Germinal center (tissue), 1 donor: ENCODE measurements at regions not wholly inside any gene's neighbourhood (a gene's known extent, or its start where the extent isn't known, plus 50 kb on each side); places are given as distances from the start of the nearest gene placed in this dataset.
A peak's percentile ranks its signal among the peaks of the same experiment; 100 is the strongest.

Experiments
- DNase-seq: peaks from one replicate; pipeline ENCODE4 v3.0.0; 2012; ENCODE audit warnings: mixed read lengths, low spot score

GRCh38 chr3:16809482-16809881, 75.3 kb upstream of the PLCL2 start:
- DNase-seq = no peak

- no peak for DNase-seq
These were observed 74.8 kb upstream of the PLCL2 start for GRCh38 chr3:16809993-16810392.

- no peak for DNase-seq
These were observed 74.0 kb upstream of the PLCL2 start for GRCh38 chr3:16810593-16811367.

- DNase-seq = no peak
These were observed 72.8 kb upstream of the PLCL2 start for GRCh38 chr3:16811950-16812349.

- no peak for DNase-seq
These were observed 71.4 kb upstream of the PLCL2 start for GRCh38 chr3:16813336-16813735.

- DNase-seq = no peak
These were observed 68.5 kb upstream of the PLCL2 start for GRCh38 chr3:16816048-16816780.

- no peak for DNase-seq
These were observed 67.6 kb upstream of the PLCL2 start for GRCh38 chr3:16817197-16817596.

GRCh38 chr3:16818194-16818593, 66.6 kb upstream of the PLCL2 start:
- no peak for DNase-seq

- DNase-seq = no peak
These were observed 65.8 kb upstream of the PLCL2 start for GRCh38 chr3:16818945-16819344.

- no peak for DNase-seq
These were observed 64.3 kb upstream of the PLCL2 start for GRCh38 chr3:16820485-16820884.

- DNase-seq = no peak
These were observed 63.7 kb upstream of the PLCL2 start for GRCh38 chr3:16821053-16821452.

- peak; percentile 22 for DNase-seq
These were observed 60.6 kb upstream of the PLCL2 start for GRCh38 chr3:16824081-16824696.

- DNase-seq = no peak
These were observed 59.0 kb upstream of the PLCL2 start for GRCh38 chr3:16825617-16826204.

GRCh38 chr3:16828815-16829214, 55.9 kb upstream of the PLCL2 start:
- peak; percentile 40 for DNase-seq

- no peak for DNase-seq
These were observed 52.9 kb upstream of the PLCL2 start for GRCh38 chr3:16831846-16832245.

GRCh38 chr3:16834214-16834613, 50.5 kb upstream of the PLCL2 start:
- DNase-seq = no peak

- DNase-seq = no peak
These were observed 50.0 kb upstream of the PLCL2 start for GRCh38 chr3:16834753-16835152.
